ENCODE measurements at regions not wholly inside any gene's neighbourhood (a gene's known extent, or its start where the extent isn't known, plus 50 kb on each side); places are given as distances from the start of the nearest gene placed in this dataset.

DNA sequence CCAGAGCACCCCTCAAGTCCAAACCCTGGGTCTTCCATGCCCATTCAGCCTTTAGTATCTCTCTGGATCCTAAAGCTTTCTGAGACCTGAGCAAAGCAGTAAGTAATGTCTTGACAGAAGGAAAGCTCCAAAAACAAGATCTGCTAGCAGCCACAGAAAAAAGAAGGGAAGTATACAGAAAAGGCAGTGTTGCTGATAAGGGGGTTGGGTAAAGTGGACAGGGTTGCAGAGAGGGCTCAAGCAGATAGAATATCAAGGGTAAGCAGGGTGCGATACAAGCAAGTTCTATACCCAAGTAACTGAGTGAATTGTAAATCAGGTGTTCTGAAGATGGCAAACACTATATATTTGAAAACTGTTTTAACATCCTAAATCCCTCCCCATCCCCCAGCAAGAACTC, 113.4 kb upstream of the CARMIL1 start:
- TF ChIP-seq, protein P1, sequence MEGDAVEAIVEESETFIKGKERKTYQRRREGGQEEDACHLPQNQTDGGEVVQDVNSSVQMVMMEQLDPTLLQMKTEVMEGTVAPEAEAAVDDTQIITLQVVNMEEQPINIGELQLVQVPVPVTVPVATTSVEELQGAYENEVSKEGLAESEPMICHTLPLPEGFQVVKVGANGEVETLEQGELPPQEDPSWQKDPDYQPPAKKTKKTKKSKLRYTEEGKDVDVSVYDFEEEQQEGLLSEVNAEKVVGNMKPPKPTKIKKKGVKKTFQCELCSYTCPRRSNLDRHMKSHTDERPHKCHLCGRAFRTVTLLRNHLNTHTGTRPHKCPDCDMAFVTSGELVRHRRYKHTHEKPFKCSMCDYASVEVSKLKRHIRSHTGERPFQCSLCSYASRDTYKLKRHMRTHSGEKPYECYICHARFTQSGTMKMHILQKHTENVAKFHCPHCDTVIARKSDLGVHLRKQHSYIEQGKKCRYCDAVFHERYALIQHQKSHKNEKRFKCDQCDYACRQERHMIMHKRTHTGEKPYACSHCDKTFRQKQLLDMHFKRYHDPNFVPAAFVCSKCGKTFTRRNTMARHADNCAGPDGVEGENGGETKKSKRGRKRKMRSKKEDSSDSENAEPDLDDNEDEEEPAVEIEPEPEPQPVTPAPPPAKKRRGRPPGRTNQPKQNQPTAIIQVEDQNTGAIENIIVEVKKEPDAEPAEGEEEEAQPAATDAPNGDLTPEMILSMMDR (IDR thresholded peaks at IDR 0.05), result no peak
- TF ChIP-seq ZFX (IDR thresholded peaks at IDR 0.05; ENCODE audit: borderline replicate concordance), result no peak
- H3K27ac ChIP-seq, result no peak overlapping the region

DNA sequence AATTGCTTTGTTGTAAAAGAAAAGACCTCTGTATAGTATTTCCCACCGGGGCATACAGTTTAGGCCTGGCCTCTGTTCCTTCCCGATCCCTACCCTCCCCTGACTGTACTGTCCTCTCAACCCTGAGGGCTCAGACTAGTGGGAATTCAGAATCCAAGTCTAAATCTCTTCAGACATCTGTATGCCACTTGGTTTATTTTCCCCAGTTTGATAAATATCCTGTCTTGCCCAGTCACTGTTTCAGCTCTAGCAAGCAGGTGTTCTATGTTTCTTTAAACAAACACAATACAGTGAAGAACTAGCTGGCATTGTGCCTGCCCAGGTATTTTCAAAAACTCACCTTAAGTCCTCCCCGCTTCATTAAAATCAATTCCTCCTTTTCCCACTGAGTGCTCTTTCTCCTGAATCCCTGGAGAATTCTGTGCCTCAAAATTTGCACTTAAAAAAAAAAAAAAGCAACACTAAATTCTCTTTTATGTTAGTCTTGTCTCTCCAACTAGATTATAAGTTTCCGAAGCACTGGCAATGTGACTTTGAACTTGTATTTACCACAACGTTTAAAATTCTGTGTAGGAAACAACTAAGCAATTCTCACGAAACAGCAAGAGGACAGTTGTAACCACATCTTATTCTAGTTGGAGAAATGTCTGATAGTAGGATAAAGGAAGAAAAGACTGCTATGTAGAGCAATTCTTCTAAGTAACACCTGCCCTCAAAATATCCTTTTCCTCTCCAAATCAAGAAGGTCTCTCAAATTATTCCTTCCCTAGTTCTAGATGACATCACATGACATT, 112.0 kb upstream of the CARMIL1 start:
- no peak for TF ChIP-seq ZFX (IDR thresholded peaks at IDR 0.05; ENCODE audit: borderline replicate concordance)
- TF ChIP-seq, protein P1 (IDR thresholded peaks at IDR 0.05), result no peak
- no peak overlapping the region for H3K27ac ChIP-seq

DNA sequence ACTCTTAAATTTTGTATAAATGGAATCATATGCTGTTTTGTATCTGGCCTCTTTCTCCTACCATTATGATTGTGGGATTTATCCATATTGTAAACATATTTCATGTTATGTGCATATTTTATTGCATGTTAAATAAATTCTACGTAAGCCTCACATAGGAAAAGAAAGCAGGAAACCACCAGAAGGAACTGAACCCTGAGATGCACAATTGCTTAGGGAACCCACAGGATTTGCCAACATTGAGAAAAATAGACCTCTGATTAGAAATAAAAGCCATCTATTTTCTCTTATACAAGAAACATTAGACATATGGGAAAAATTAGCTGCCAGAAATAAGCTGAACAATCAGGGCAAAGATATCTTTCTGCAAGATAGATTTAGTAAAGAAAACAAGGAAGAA, 111.2 kb upstream of the CARMIL1 start:
- TF ChIP-seq ZFX (IDR thresholded peaks at IDR 0.05; ENCODE audit: borderline replicate concordance), result no peak
- TF ChIP-seq, protein P1 (IDR thresholded peaks at IDR 0.05), result no peak
- no peak overlapping the region for H3K27ac ChIP-seq

DNA sequence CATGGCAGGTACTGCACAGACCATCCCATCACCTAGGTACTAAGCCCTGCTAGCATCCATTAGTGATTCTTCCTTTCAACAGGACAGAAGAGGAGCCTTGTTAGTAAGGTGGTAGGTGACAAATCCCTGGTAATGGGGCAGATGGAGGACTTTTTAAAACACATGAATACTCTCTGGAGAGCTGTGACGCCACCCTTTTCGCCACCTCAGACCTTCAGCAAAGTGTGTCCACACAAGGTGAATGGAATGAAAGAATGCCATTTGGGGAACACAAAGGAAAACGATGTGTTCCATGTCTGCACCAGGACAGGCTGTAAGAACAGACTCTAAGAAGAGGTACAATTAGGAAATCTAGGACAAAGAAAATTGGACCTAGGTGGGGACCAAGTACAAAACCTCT, 110.5 kb upstream of the CARMIL1 start:
- no peak overlapping the region for H3K27ac ChIP-seq
- TF ChIP-seq, protein P1 (IDR thresholded peaks at IDR 0.05), result no peak
- no peak for TF ChIP-seq ZFX (IDR thresholded peaks at IDR 0.05; ENCODE audit: borderline replicate concordance)

DNA sequence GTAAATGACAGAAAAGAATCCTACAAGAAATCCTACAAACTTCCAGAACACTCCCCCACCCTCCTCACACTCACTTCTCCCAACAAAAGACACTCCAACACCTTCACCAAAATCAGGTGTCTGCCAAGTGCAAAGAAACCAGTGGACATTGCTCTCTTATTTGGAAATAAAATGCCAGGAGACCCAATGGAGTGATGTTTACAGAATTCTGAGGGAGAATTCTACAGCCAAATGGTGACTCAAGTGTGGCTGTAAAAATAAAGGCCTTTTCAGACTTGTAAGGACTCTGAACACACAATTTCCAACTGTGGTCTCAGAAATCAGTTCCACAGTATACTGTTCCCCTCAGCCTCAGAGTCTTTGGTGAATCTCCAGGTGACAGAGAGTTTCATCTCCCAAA, 109.6 kb upstream of the CARMIL1 start:
- TF ChIP-seq, protein P1 (IDR thresholded peaks at IDR 0.05), result no peak
- no peak for TF ChIP-seq ZFX (IDR thresholded peaks at IDR 0.05; ENCODE audit: borderline replicate concordance)
- no peak overlapping the region for H3K27ac ChIP-seq

DNA sequence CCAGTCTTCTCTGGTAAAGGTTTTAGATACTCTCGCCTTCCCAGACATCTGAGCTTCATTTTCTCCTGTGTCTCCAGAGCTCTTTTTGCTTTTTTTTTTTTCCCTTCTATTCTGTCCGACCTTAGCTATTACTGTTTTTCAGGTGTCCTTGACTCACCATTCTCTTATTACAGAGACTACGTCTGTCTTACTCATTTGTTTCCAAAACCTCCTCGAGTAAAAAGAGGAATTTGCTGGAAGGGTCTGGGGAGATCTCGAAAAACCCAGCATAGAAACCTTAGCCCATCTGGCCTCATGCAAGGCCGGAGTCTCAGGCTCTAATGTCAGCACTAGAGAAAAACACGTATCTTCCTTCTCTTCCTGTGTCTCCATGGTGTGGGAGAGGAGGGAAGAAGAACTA, 109.2 kb upstream of the CARMIL1 start:
- TF ChIP-seq, protein P1 (IDR thresholded peaks at IDR 0.05), result no peak
- no peak for TF ChIP-seq ZFX (IDR thresholded peaks at IDR 0.05; ENCODE audit: borderline replicate concordance)
- peak overlapping the region; percentile 40; the same call in 1 of the 2 replicates for H3K27ac ChIP-seq

DNA sequence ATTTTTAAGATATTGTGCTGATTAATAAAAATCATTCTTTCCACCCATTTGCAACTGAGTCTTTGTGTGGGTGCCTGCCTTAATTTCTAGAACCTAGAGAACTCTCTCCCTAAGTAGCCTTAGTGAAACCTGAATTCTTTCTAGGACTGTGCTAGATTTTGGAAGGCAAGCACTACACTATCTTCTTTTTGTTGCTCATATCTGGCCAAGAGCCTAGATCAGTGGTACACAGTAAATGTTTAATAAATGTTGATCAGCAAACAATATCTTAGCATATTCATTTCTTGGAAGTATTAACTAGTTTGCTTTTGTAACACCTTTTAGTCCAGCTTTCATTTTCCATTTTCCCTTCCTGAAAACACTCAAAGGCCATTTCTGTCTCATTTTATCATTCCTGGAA, 108.5 kb upstream of the CARMIL1 start:
- TF ChIP-seq, protein P1 (IDR thresholded peaks at IDR 0.05), result no peak
- no peak for TF ChIP-seq ZFX (IDR thresholded peaks at IDR 0.05; ENCODE audit: borderline replicate concordance)
- peak overlapping the region; percentile 40 for H3K27ac ChIP-seq
